HepG2 (cell line): ENCODE measurements at regions not wholly inside any gene's neighbourhood (a gene's known extent, or its start where the extent isn't known, plus 50 kb on each side); places are given as distances from the start of the nearest gene placed in this dataset.

Source experiments
- ATAC-seq: fragments of 200-7000 bp; cut with Tn5 transposase; 3 replicates; pipeline ENCODE4 v1.9.1; 2020; ENCODE audit warnings: mild to moderate bottlenecking, moderate library complexity
- BruUV-seq: library from RNA; stranded (reverse); fragments of 400-500 nt; replicated peaks from 2 replicates; lab custom pipeline; 2021; lab: Mats Ljungman, UMichigan
- CTCF ChIA-PET: fragments of 300-600 bp; formaldehyde crosslinking; extraction: SDS; loops from one replicate; lab custom pipeline; 2021; ENCODE audit warnings: low total read pairs, inconsistent platforms, low intra/inter-chr PET ratio; lab: Yijun Ruan, JAX
- POLR2A ChIA-PET: fragments of 350-600 bp; sonication (Branson Sonifier 250); formaldehyde crosslinking; loops from one replicate; lab custom pipeline; 2020; ENCODE audit warnings: antibody characterized with exemption, inconsistent platforms; lab: Yijun Ruan, JAX
- DNase-seq: peaks from one replicate; pipeline ENCODE4 v3.0.0-alpha.2; 2015; ENCODE audit warnings: low spot score
- FAIRE-seq: peaks from 3 replicates; lab custom pipeline; 2011; peaks lifted over from hg19 to GRCh38; lab: Jason Lieb, UNC
- H2AFZ ChIP-seq: one replicate; pipeline ENCODE4 v1.6.1; 2011; ENCODE audit warnings: low read length, inconsistent platforms
- H3K27ac ChIP-seq: fragments of 300-600 bp; 3 replicates; pipeline ENCODE4 v1.8.0; 2011; ENCODE audit warnings: mixed run types, mild to moderate bottlenecking, mixed read lengths, low read length, inconsistent platforms; ENCODE audit not compliant: insufficient read depth; ENCODE audit errors: extremely low read length
- H3K27me3 ChIP-seq, 2 experiments: fragments of 200-600 bp in 1 of 2; 2 replicates in 1 of 2; 3 replicates in 1 of 2; pipeline versions ENCODE4 v1.6.0 to v1.8.0; 2011; ENCODE audit warnings: low read length in 2 of 2, mild to moderate bottlenecking in 2 of 2, moderate library complexity in 2 of 2, inconsistent platforms in 1 of 2; ENCODE audit not compliant: insufficient read depth in 2 of 2, control insufficient read depth in 1 of 2
- H3K36me3 ChIP-seq, 2 experiments: fragments of 200-600 bp in 1 of 2; replicated peaks in 1 of 2; 2 replicates in 1 of 2; 3 replicates in 1 of 2; pipeline versions ENCODE4 v1.5.1 to v1.8.0; 2011; ENCODE audit warnings: low read length in 2 of 2, inconsistent platforms in 1 of 2; ENCODE audit not compliant: insufficient read depth in 2 of 2, control insufficient read depth in 1 of 2
- H3K4me1 ChIP-seq: 2 replicates; pipeline ENCODE4 v1.5.1; 2012; ENCODE audit warnings: low read length, inconsistent platforms; ENCODE audit not compliant: insufficient read depth
- H3K4me2 ChIP-seq: 2 replicates; pipeline ENCODE4 v1.6.0; 2011; ENCODE audit warnings: low read depth, low read length, inconsistent platforms
- H3K4me3 ChIP-seq, 3 experiments: fragments of 200-600 bp in 1 of 3; sonication (generic), shearing (Covaris generic) in 1 of 3; replicated peaks in 1 of 3; 2 replicates each; pipeline ENCODE4 v1.5.1; 2011 to 2016; ENCODE audit warnings: low read length in 3 of 3, inconsistent platforms in 2 of 3, low read depth in 2 of 3, mild to moderate bottlenecking in 2 of 3, control low read depth in 1 of 3, mixed read lengths in 1 of 3; ENCODE audit not compliant: insufficient read depth in 1 of 3
- H3K79me2 ChIP-seq: one replicate; pipeline ENCODE4 v1.6.1; 2011; ENCODE audit warnings: low read length, inconsistent platforms; ENCODE audit not compliant: insufficient read depth
- H3K9ac ChIP-seq: 2 replicates; pipeline ENCODE4 v1.6.0; 2011; ENCODE audit warnings: mild to moderate bottlenecking, low read depth, low read length, inconsistent platforms; ENCODE audit not compliant: insufficient read depth
- H3K9me3 ChIP-seq: 2 replicates; pipeline ENCODE4 v1.5.1; 2012; ENCODE audit warnings: mild to moderate bottlenecking, low read length
- H4K20me1 ChIP-seq: 2 replicates; pipeline ENCODE4 v1.6.0; 2011; ENCODE audit warnings: inconsistent platforms, mild to moderate bottlenecking, low read length, moderate library complexity; ENCODE audit not compliant: insufficient read depth
- ATF4 ChIP-seq, 2 experiments: fragments of 450-650 bp in 1 of 2; sonication (generic) in 1 of 2; formaldehyde crosslinking; IDR thresholded peaks; 2 replicates each; pipeline versions ENCODE4 v1.5.0 to v1.8.0; 2020 to 2022; ENCODE audit warnings: mild to moderate bottlenecking in 1 of 2, missing genetic modification reagents in 1 of 2
- CERS6 ChIP-seq: sonication (generic); formaldehyde crosslinking; IDR thresholded peaks from 2 replicates; pipeline ENCODE4 v1.5.0; 2020; ENCODE audit warnings: missing genetic modification reagents
- DNMT1 ChIP-seq: sonication (generic); formaldehyde crosslinking; IDR thresholded peaks from 2 replicates; pipeline ENCODE4 v1.5.1; 2020; ENCODE audit warnings: mild to moderate bottlenecking, missing genetic modification reagents
- KDM3A ChIP-seq: IDR thresholded peaks from 2 replicates; pipeline ENCODE4 v1.6.1; 2018; ENCODE audit warnings: low read depth, missing compliant biosample characterization
- MAF1 ChIP-seq: sonication (generic); formaldehyde crosslinking; IDR thresholded peaks from 2 replicates; pipeline ENCODE4 v1.5.0; 2020; ENCODE audit warnings: missing genetic modification reagents, borderline replicate concordance
- NPAS2 ChIP-seq: sonication (generic); formaldehyde crosslinking; IDR thresholded peaks from 2 replicates; pipeline ENCODE4 v1.8.0; 2022; ENCODE audit warnings: mild to moderate bottlenecking, missing genetic modification reagents, borderline replicate concordance
- PPARG ChIP-seq: conservative IDR thresholded peaks from 2 replicates; pipeline ENCODE4 v1.6.1; 2016; ENCODE audit warnings: missing biosample characterization, missing genetic modification reagents
- RAD51 ChIP-seq: fragments of 450-650 bp; IDR thresholded peaks from 2 replicates; pipeline ENCODE4 v1.6.1; 2016; ENCODE audit warnings: borderline replicate concordance
- RARA ChIP-seq: IDR thresholded peaks from 2 replicates; pipeline ENCODE4 v1.6.1; 2016; ENCODE audit warnings: missing genetic modification reagents, missing compliant biosample characterization
- RNF2 ChIP-seq: fragments of 450-650 bp; conservative IDR thresholded peaks from 2 replicates; pipeline ENCODE4 v1.6.1; 2016; ENCODE audit warnings: low read depth
- SNAI1 ChIP-seq: sonication (generic); formaldehyde crosslinking; IDR thresholded peaks from 2 replicates; pipeline ENCODE4 v1.5.0; 2020; ENCODE audit warnings: mild to moderate bottlenecking, missing genetic modification reagents, borderline replicate concordance
- TBL1XR1 ChIP-seq: fragments of 150-350 bp; IDR thresholded peaks from 2 replicates; pipeline ENCODE4 v1.6.1; 2014; ENCODE audit warnings: borderline replicate concordance, low read length; ENCODE audit not compliant: partially characterized antibody
- TFDP2 ChIP-seq: sonication (generic); formaldehyde crosslinking; IDR thresholded peaks from 2 replicates; pipeline ENCODE4 v1.4.0; 2020; ENCODE audit warnings: missing genetic modification reagents
- ZBTB3 ChIP-seq: sonication (generic); formaldehyde crosslinking; IDR thresholded peaks from 2 replicates; pipeline ENCODE4 v1.4.0; 2020; ENCODE audit warnings: low read depth, mild to moderate bottlenecking, moderate library complexity, missing genetic modification reagents, borderline replicate concordance
- ZBTB37 ChIP-seq: sonication (generic); formaldehyde crosslinking; IDR thresholded peaks from 2 replicates; pipeline ENCODE4 v1.4.0; 2020; ENCODE audit warnings: mild to moderate bottlenecking, missing genetic modification reagents
- ZBTB38 ChIP-seq: sonication (generic); formaldehyde crosslinking; IDR thresholded peaks from 2 replicates; pipeline ENCODE4 v1.5.1; 2020; ENCODE audit warnings: mild to moderate bottlenecking, missing genetic modification reagents
- ZFP41 ChIP-seq: sonication (generic); formaldehyde crosslinking; IDR thresholded peaks from 2 replicates; pipeline ENCODE4 v1.4.0; 2020; ENCODE audit warnings: mild to moderate bottlenecking, missing genetic modification reagents, borderline replicate concordance
- ZNF337 ChIP-seq: sonication (generic); formaldehyde crosslinking; IDR thresholded peaks from 2 replicates; pipeline ENCODE4 v1.5.1; 2020; ENCODE audit warnings: missing genetic modification reagents, low read depth, mild to moderate bottlenecking, borderline replicate concordance
- ZNF414 ChIP-seq: sonication (generic); formaldehyde crosslinking; IDR thresholded peaks from 2 replicates; pipeline ENCODE4 v1.5.0; 2020; ENCODE audit warnings: missing genetic modification reagents
- ZNF772 ChIP-seq: sonication (generic); formaldehyde crosslinking; IDR thresholded peaks from 2 replicates; pipeline ENCODE4 v1.5.0; 2020; ENCODE audit warnings: mild to moderate bottlenecking, missing genetic modification reagents
- WGBS: methylation state at CpG from one replicate; pipeline ENCODE4 v1.1.6; 2017; ENCODE audit warnings: low lambda C conversion rate; 5-methylcytosine and 5-hydroxymethylcytosine counted together
- in situ Hi-C: cut with HindIII; loops from 2 replicates; pipeline ENCODE4 v1.10.0; 2017; ENCODE audit warnings: low pct_unique_long_range_greater_than_20kb; ENCODE audit not compliant: extremely low pct_ligation_motif_present
- intact Hi-C: fragments of 100-400 bp; cut with micrococcal nuclease; formaldehyde crosslinking; loops from one replicate; pipeline ENCODE4 v1.10.0; 2022; ENCODE audit not compliant: unreplicated experiment

GRCh38 chr16:8239443-8239842 lies 350.9 kb downstream of the TMEM114 start:
- in situ Hi-C loops: no loop called here
- no peaks in the 10 kb centered on the region; a peak in 2 of 5 replicates for H3K27me3 ChIP-seq
- no peak for TF ChIP-seq ATF4 (CRISPR knock-in tag; IDR thresholded peaks at IDR 0.05)
- TF ChIP-seq CERS6: no peak
- no peak for TF ChIP-seq KDM3A (CRISPR knock-in tag)
- TF ChIP-seq MAF1 (CRISPR knock-in tag): no peak
- no peak for TF ChIP-seq ZFP41 (CRISPR knock-in tag)
- TF ChIP-seq PPARG (CRISPR knock-in tag): no peak
- no peak for TF ChIP-seq ZBTB37
- no peak for TF ChIP-seq DNMT1 (CRISPR knock-in tag)
- no peak for TF ChIP-seq TBL1XR1
- no peak for TF ChIP-seq RNF2
- no peak for TF ChIP-seq ZBTB38 (CRISPR knock-in tag)
- no peak for TF ChIP-seq TFDP2
- TF ChIP-seq ZNF772 (CRISPR knock-in tag): no peak
- TF ChIP-seq SNAI1 (CRISPR knock-in tag): no peak
- TF ChIP-seq ZNF337: no peak
- no peak for TF ChIP-seq NPAS2 (CRISPR knock-in tag)
- TF ChIP-seq ZNF414 (CRISPR knock-in tag): no peak
- no peak for TF ChIP-seq RARA (CRISPR knock-in tag)
- TF ChIP-seq RAD51: no peak
- no peak for TF ChIP-seq ZBTB3 (CRISPR knock-in tag)
- H2AFZ ChIP-seq: no peak overlapping the region
- FAIRE-seq: no peak
- POLR2A ChIA-PET: no interaction called here
- no peak overlapping the region for H3K9ac ChIP-seq
- DNase-seq: no peak
- 5% methylated on average over 2 of the region's 2 CpGs for WGBS
- no TSS peak for BruUV-seq
- no peaks in the 10 kb centered on the region for H4K20me1 ChIP-seq
- no peaks in the 10 kb centered on the region for H3K9me3 ChIP-seq
- H3K79me2 ChIP-seq: no peaks in the 10 kb centered on the region
- no peak overlapping the region for H3K4me2 ChIP-seq
- no peak overlapping the region for H3K27ac ChIP-seq
- intact Hi-C loops: no loop called here
- no peaks in the 10 kb centered on the region for H3K36me3 ChIP-seq
- peaks cover 14% of the 10 kb centered on the region for H3K4me1 ChIP-seq
- ATAC-seq: no peak
- H3K4me3 ChIP-seq: no peak overlapping the region
- CTCF ChIA-PET: no interaction called here
